AG09309 (cell line): ENCODE measurements at regions not wholly inside any gene's neighbourhood (a gene's known extent, or its start where the extent isn't known, plus 50 kb on each side); places are given as distances from the start of the nearest gene placed in this dataset.
"Not testable (repeated sequence)": the region's sequence is repeated elsewhere in the genome, so short reads cannot be mapped to it uniquely, and the experiment has no call there.

Experiments used
- DNase-seq: peaks from one replicate; pipeline ENCODE4 v3.0.0-alpha.2; 2010; ENCODE audit warnings: low read depth
- H3K4me3 ChIP-seq: 2 replicates; pipeline ENCODE4 v1.5.1; 2011; ENCODE audit warnings: mild to moderate bottlenecking, low read depth, low read length, moderate library complexity; ENCODE audit not compliant: control insufficient read depth
- CTCF ChIP-seq: IDR thresholded peaks from 2 replicates; pipeline ENCODE4 v1.5.1; 2011; ENCODE audit warnings: mild to moderate bottlenecking, low read depth, low read length, inconsistent platforms; ENCODE audit not compliant: insufficient read depth, control insufficient read depth; ENCODE audit errors: missing control alignments

GRCh38 chr10:56123247-56123646 is 237.8 kb downstream of the ZWINT start:
- TF ChIP-seq CTCF = no peak
- no peak for DNase-seq
- no peak overlapping the region for H3K4me3 ChIP-seq

GRCh38 chr10:56116684-56117083 is 244.4 kb downstream of the ZWINT start:
- no peak overlapping the region for H3K4me3 ChIP-seq
- DNase-seq = no peak
- TF ChIP-seq CTCF = no peak

DNA sequence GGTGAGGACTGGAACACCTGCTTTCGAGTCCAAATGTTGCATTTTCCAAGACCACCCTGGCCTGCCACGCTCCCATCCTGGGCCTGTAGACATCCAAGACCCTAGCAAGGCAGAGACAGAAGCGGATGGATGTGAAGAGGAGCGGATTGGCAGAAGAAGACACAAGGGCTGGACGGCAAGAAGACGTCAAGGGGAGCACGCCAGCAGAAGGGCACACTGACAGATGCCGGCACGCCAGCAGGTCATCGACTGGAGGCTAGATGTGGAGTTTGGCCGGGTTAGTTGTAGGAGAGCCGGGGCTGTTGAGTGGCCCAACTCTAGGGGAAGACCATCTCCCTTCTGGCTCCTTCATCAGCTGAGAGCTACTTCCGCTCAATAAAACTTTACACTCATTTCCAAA is 251.6 kb downstream of the ZWINT start:
- no peak for DNase-seq
- H3K4me3 ChIP-seq = no peak overlapping the region
- no peak for TF ChIP-seq CTCF

GRCh38 chr10:56104923-56105322 is 256.1 kb downstream of the ZWINT start:
- DNase-seq = no peak
- H3K4me3 ChIP-seq = no peak overlapping the region
- no peak for TF ChIP-seq CTCF

DNA sequence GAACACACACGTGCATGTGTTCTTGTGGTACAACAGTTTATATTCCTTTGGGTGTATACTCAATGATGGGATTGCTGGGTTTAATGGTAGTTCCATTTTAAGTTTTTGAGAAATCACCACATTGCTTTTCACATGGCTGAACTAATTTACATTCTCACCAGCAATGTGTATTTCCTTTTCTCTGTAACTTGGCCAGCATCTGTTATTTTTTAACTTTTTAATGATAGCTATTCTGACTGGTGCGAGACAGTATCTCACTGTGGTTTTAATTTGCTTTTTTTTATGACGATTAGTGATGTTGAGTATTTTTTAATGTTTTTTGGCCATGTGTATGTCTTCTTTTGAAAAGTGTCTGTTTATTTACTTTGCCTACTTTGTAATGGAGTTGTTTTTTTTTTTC is 256.6 kb downstream of the ZWINT start:
- H3K4me3 ChIP-seq = no peak overlapping the region
- TF ChIP-seq CTCF = no peak
- no peak for DNase-seq

DNA sequence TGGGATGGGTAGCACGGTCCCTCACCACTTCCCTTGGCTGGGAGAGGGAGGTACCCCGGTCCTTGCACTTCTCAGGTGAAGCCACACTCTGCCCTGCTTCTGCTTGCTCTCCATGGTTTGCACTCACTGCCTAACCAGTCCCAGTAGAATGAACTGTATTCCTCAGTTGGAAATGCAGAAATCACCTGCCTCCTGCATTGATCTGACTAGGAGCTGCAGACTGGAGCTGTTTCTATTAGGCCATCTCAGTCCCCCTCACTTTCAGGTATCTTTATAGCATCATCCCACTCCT is 264.9 kb downstream of the ZWINT start:
- no peak for TF ChIP-seq CTCF
- no peak overlapping the region for H3K4me3 ChIP-seq
- DNase-seq = no peak

DNA sequence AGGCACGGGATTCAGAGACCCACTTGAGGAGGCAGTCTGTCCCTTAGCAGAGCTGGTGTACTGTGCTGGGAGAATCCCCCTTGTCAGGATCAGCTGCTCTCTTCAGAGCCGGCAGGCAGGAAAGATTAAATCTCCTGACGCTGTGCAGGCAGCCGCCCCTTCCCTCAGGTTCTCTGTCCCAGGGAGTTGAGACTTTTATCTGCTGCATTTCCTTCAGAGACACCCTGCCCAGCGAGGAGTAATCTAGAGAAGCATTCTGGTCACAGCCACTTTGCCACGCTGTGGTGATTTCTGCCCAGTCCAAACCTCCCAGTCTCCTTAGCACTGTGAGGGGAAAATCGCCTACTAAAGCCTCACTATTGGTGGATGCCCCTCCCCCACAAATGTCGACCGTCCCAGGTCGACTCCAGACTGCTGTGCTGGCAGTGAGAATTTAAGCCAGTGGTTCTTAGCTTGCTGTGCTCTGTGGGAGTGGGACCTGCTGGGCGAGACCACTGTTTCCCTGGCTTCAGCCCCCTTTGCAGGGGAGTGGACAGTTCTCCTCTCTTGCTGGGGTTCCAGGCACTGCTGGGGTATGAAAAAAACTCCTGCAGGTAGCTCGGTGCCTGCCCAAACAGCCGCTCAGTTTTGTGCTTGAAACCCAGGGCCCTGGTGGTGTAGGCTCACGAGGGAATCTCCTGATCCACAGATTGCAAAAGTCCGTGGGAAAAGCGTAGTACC is 265.4 kb downstream of the ZWINT start:
- TF ChIP-seq CTCF = no peak
- DNase-seq = no peak
- no peak overlapping the region for H3K4me3 ChIP-seq

DNA sequence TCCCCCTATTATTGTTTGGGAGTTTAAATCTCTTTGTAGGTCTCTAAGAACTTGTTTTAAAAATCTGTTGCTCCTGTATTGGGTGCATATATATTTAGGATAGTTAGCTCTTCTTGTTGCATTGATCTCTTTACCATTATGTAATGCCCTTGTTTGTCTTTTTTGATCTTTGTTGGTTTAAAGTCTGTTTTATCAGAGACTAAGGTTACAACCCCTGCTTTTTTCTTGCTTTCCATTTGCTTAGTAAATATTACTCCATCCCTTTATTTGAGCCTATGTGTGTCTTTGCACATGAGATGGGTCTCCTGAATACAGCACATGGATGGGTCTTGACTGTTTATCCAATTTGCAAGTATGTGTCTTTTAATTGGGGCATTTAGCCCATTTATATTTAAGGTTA is 267.4 kb downstream of the ZWINT start:
- DNase-seq, H3K4me3 ChIP-seq: not testable (repeated sequence)
